ENCODE measurements at regions not wholly inside any gene's neighbourhood (a gene's known extent, or its start where the extent isn't known, plus 50 kb on each side); places are given as distances from the start of the nearest gene placed in this dataset.

GRCh38 chr6:21836772-21837425 is 243.3 kb downstream of the SOX4 start:
- TF ChIP-seq POLR2A (IDR thresholded peaks at IDR 0.05) (no peak), CTCF (IDR thresholded peaks at IDR 0.05) (no peak)

All from heart left ventricle (tissue), 13 donors.